Uterus (tissue), 3 donors: ENCODE measurements at regions not wholly inside any gene's neighbourhood (a gene's known extent, or its start where the extent isn't known, plus 50 kb on each side); places are given as distances from the start of the nearest gene placed in this dataset.

Experiments used
- DNase-seq, 2 donors: peaks; one replicate each; pipeline ENCODE4 v3.0.0-alpha.2; 2019 to 2020
- H3K27ac ChIP-seq, 2 donors: fragments of 200-600 bp; sonication (generic); 1 replicate in 1 of 2; 2 replicates in 1 of 2; pipeline ENCODE4 v1.5.1; 2016 to 2018
- H3K27me3 ChIP-seq, 2 donors: fragments of 200-600 bp; sonication (generic); one replicate each; pipeline ENCODE4 v1.5.1; 2018 to 2019; ENCODE audit warnings: control low read depth in 1 of 2
- H3K36me3 ChIP-seq, 2 donors: fragments of 200-600 bp; sonication (generic); one replicate each; pipeline ENCODE4 v1.5.1; 2019; ENCODE audit warnings: control low read depth in 1 of 2
- H3K4me1 ChIP-seq, 2 donors: fragments of 200-600 bp; sonication (generic); one replicate each; pipeline ENCODE4 v1.5.1; 2018 to 2019; ENCODE audit warnings: control low read depth in 1 of 2
- H3K4me3 ChIP-seq, 2 donors: fragments of 200-600 bp; sonication (generic); 1 replicate in 1 of 2; 2 replicates in 1 of 2; pipeline ENCODE4 v1.5.1; 2018 to 2019; ENCODE audit warnings: mild to moderate bottlenecking in 1 of 2
- H3K9me3 ChIP-seq, 2 donors: fragments of 200-600 bp; sonication (generic); one replicate each; pipeline ENCODE4 v1.5.1; 2019; ENCODE audit warnings: control low read depth in 1 of 2
- CTCF ChIP-seq, 4 experiments: fragments of 200-600 bp in 2 of 4; fragments of 450-650 bp in 2 of 4; sonication (generic) in 2 of 4; IDR thresholded peaks; one replicate each; pipeline ENCODE4 v1.5.1; 2016 to 2019; ENCODE audit warnings: antibody characterized with exemption in 4 of 4, mild to moderate bottlenecking in 2 of 4, moderate library complexity in 1 of 4
- POLR2A ChIP-seq, 2 donors: fragments of 450-650 bp; IDR thresholded peaks; one replicate each; pipeline ENCODE4 v1.6.1; 2016; ENCODE audit warnings: antibody characterized with exemption in 2 of 2, mild to moderate bottlenecking in 1 of 2, moderate library complexity in 1 of 2
- intact Hi-C: fragments of 100-400 bp; cut with DNase I; formaldehyde crosslinking; loops from one replicate; pipeline ENCODE4 v1.15.1; 2023; ENCODE audit warnings: low total_unique reads
- donor health status: DM: yes; HTN: yes; CAD: no.

- Histone ChIP-seq H3K4me1 (no peaks in the 10 kb centered on the region), H3K4me3 (no peak overlapping the region), H3K36me3 (no peaks in the 10 kb centered on the region), H3K9me3 (no peaks in the 10 kb centered on the region), H3K27ac (no peak overlapping the region), H3K27me3 (no peaks in the 10 kb centered on the region)
- intact Hi-C loops: no loop called here
- no peak for TF ChIP-seq POLR2A (IDR thresholded peaks at IDR 0.05)
- DNase-seq: no peak
Measured at GRCh38 chr10:42942279-42942950, 134.5 kb upstream of the RET start.

DNA sequence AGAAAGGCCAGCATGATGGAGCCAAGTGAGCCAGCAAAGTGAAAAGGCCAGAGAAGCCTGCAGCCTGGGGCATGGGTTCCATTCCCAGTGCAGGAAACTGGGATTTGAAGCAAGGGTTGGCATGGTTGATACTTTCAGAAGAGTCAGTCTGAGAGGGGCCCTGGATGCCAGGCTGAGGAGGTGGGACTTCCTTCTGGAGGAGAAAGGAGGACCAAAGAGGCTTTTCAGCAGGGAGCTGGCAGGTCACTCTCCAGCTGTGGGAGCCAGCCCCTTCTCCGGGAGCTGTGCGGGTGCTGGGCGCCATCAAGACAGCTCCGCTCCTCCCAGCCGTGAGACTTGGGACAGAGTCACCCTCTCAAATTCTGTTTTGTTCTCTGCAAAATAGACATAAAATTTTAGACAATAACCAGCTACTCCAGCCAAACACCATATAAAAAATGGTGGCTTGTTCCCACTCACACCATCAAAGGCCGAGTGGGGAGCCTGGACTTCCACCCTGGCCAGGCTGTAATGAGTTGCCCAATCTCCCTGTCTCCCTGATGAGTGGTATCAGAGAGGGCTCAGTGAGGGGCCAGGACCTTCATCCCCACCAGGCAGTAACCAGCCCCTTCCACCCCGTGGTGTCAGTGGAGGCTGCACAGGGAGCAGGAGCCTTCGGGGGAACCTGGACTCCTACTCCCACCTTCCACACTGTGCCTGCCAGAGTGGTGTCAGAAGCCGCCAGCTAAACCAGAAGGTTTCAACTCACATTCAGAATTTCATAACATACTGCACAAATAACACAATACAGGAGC lies 133.6 kb upstream of the RET start:
- Histone ChIP-seq H3K27ac (no peak overlapping the region), H3K36me3 (no peaks in the 10 kb centered on the region), H3K4me1 (no peaks in the 10 kb centered on the region), H3K9me3 (peaks cover 0 to 2% of the 10 kb centered on the region in 2 donors), H3K4me3 (no peak overlapping the region), H3K27me3 (no peaks in the 10 kb centered on the region)
- no peak for DNase-seq
- no peak for TF ChIP-seq CTCF (IDR thresholded peaks at IDR 0.05)
- no peak for TF ChIP-seq POLR2A (IDR thresholded peaks at IDR 0.05)
- intact Hi-C loops: no loop called here

GRCh38 chr10:42948040-42948439 lies 128.8 kb upstream of the RET start:
- H3K4me3 ChIP-seq: no peak overlapping the region
- no peak for DNase-seq
- no peak for TF ChIP-seq CTCF (IDR thresholded peaks at IDR 0.05)
- TF ChIP-seq POLR2A (IDR thresholded peaks at IDR 0.05): no peak
- H3K4me1 ChIP-seq: peaks cover 0 to 4% of the 10 kb centered on the region in 2 donors
- no peak overlapping the region for H3K27ac ChIP-seq
- peaks cover 0 to 2% of the 10 kb centered on the region in 2 donors for H3K9me3 ChIP-seq
- H3K27me3 ChIP-seq: peaks cover 0 to 9% of the 10 kb centered on the region in 2 donors
- no peaks in the 10 kb centered on the region for H3K36me3 ChIP-seq
- intact Hi-C loops: no loop called here

DNA sequence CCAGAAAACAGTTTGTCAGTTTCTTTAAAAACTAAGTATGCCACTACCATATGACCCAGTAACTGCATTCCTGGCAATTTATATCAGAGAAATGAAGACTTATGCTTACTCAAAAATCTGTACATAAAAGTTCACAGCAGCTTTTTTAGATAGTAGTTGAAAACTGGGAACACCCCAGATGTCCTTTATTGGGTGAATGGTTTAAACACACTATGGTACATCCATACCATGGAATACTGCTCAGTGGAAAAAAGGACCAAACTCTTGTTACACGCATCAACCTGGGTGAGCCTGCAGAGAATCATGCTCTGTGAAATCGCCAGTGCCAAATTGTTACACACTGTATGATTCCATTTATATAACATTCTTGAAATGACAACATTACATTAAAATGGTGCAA lies 127.6 kb upstream of the RET start:
- Histone ChIP-seq H3K27me3 (peaks cover 0 to 9% of the 10 kb centered on the region in 2 donors), H3K36me3 (no peaks in the 10 kb centered on the region), H3K4me1 (peaks cover 0 to 4% of the 10 kb centered on the region in 2 donors), H3K4me3 (no peak overlapping the region), H3K9me3 (peaks cover 0 to 2% of the 10 kb centered on the region in 2 donors), H3K27ac (no peak overlapping the region)
- TF ChIP-seq POLR2A (IDR thresholded peaks at IDR 0.05) (no peak), CTCF (IDR thresholded peaks at IDR 0.05) (no peak)
- intact Hi-C loops: no loop called here
- DNase-seq: no peak

- Histone ChIP-seq H3K27me3 (peaks cover 0 to 9% of the 10 kb centered on the region in 2 donors), H3K36me3 (no peaks in the 10 kb centered on the region), H3K9me3 (peaks cover 0 to 2% of the 10 kb centered on the region in 2 donors), H3K27ac (no peak overlapping the region), H3K4me1 (peaks cover 0 to 4% of the 10 kb centered on the region in 2 donors), H3K4me3 (no peak overlapping the region)
- no peak for DNase-seq
- intact Hi-C loops: no loop called here
- TF ChIP-seq POLR2A (IDR thresholded peaks at IDR 0.05): no peak
- TF ChIP-seq CTCF (IDR thresholded peaks at IDR 0.05): no peak
Measured at GRCh38 chr10:42950606-42951485, 126.0 kb upstream of the RET start.
